NOMO-1 treated with DMSO at 0.1 percent for 48 hours (cell line): ENCODE measurements at regions not wholly inside any gene's neighbourhood (a gene's known extent, or its start where the extent isn't known, plus 50 kb on each side); places are given as distances from the start of the nearest gene placed in this dataset.
"Not testable (repeated sequence)": the region's sequence is repeated elsewhere in the genome, so short reads cannot be mapped to it uniquely, and the experiment has no call there.

Experiments used
- DNase-seq: peaks from one replicate; lab custom pipeline; 2025; ENCODE audit not compliant: unreplicated experiment; lab: John Stamatoyannopoulos, UW

DNA sequence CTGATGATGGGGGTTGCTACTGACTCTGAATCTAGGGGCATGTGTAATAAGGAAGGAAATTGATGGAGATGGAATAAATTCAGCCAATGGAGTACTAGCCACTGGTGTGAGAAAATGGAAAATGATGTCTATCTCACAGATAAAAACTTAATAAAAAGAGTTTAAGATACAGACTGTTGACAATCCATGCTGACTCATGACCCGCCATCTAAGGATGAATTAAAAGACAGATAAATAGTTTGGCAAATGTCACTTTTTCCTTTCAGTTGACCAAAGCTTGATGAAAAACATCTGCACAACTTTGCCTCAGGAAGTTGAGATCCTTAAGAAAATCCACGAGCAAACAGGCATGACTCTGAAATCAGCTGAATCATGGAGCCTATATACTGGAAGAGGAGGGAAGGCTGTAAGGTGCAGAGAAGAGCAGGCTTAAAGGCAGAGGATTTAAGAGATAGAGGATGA, 82.6 kb upstream of the BMP5 start:
- DNase-seq: no peak

DNA sequence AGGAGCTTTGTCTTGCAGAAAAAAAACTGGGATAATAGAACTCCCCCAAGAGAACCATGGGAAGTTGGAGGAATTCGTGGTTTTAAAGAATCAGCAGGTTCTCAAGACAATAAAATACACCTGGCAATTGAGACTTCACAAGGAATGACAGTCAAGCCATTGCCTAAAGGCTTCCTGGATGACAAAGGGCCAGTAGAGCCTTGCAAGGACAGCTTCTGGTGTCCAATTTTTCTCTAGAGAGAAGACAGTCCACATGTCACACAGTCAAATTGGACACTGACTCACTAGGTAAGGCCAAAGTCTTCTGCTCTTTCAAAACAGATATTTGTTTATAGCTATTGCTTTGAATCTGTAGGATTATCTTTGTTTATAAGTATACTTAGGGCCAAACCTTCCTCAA, 80.3 kb upstream of the BMP5 start:
- no peak for DNase-seq

DNA sequence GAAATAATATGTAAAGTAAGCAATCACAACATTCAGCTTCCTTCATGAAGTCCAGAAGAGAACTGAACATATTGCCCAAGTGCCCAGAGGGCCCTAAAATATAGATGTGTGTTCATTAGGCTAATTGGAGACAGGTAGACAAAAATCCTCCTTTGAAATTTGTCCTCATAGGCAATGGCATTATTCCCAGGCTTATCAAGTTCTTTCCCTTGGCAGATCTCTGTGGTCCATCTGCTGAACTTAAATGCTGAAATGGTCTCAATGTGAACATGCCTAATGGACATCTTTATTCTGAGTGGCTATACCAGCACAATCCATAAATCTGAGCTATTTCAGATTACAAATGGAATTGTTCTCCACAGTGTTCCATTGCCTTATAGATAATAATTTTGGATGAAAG, 79.0 kb upstream of the BMP5 start:
- no peak for DNase-seq

DNA sequence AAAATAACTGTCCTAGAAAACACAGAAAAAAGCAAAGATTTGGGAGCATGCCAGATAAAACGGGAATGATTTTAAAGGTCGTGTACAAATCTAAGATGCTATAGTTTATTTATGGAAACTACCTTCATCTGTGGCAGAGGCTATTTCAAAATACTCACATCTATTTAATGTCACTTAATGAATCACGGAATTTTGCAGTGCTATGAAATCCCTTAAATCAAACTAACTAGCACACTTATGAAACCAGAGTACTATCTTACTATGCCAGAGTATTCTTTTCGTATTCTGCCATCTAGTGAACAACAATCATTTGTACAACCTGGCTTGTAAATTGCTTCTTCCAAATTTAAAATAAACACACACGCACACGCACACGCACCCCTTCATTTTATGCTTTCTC, 77.9 kb upstream of the BMP5 start:
- DNase-seq: peak; percentile 36

DNA sequence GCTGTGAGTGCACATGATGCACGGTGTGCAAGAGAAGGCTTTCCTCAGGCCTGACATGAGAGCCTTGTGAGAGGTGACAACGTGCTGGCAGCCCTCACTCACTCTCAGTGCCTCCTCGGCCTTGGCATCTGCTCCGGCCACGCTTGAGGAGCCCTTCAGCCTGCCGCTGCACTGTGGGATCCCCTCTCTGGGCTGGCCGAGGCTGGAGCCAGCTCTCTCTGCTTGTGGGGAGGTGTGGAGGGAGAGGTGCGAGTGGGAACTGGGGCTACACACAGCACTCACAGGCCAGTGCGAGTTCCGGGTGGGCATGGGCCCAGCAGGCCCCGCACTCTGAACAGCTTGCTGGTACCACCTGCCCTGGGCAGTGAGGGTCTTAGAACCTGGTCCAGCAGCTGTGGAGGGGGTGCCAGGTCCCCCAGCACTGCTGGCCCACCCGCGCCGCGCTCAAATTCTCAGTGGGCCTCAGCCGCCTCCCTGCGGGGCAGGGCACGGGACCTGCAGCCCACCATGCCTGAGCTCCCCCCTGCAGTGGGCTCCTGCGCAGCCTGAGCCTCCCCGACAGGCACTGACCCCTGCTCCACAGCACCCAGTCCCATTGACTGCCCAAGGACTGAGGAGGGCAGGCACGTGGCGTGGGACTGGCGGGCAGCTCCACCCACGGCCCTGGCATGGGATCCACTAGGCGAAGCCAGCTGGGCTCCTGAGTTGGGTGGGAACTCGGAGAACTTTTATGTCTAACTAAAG, 74.9 kb upstream of the BMP5 start:
- DNase-seq: no peak

DNA sequence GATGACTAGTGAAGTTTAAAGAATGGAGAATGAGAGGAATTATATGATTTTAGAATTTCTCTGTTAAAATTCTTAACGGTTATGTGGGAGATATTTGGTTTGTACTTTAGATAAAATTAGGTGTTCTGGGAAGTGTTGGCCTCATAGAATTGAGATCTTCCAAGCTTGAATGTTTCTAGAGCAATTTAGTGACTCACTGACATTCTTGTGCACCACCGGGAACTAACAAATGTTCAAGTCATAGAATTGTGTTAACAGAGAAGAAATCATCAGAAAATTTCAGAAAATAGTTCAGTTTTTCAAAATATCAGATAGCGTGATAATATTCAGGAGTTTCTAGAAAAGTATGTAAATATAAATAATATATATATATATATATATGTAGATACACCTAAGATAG, 67.9 kb upstream of the BMP5 start:
- DNase-seq: no peak

DNA sequence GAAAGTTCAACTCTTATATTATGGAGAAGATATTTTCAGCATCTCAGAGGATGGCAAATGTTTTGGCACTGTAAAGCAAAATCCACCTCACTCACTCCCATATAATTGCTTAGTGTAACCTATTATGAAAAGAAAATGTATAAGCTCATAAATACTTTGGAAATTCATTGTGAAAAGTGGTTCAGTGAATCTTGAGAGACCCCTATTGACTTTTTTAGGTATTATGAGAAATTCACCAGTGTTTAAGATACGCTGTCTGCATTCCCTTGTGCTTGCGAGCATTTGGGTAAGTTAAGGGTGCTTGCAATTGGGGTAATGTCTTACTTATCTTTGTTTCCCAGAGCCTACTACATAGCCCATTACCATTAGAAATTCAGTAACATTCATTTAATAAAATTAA, 66.3 kb upstream of the BMP5 start:
- no peak for DNase-seq

DNA sequence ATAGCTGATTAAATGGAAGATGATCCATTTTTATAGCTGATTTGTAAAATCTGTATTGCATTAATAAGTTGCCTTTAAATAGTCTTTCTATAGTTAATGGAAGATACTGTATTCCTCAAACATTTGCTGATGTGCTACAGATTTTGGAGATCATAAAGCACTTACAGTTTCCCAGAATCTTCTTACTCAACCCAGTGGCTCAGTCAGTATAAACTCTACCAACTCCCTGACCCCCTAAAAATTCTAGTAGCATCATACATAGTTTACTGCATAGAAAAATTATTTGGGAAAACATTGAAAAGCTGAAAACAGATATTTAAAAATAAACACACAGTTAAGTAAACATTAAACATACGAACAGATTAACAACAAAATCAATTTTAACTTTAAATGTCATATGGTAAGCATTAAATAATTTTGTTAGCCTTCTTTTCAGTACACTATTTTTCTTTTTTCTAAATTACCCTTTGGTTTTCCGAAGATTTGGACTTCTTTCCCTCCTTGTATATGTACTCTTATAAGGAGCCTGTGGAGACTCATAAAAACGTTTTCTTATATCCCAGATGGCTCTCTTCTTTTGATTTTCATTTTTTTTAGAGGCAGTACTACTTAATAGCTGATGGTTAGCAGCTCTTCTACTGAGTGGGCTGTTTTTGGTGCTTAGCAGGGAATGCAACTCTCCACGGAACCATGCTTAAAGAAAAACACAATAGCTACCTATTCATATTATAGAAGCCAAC, 62.7 kb upstream of the BMP5 start:
- no peak for DNase-seq

DNA sequence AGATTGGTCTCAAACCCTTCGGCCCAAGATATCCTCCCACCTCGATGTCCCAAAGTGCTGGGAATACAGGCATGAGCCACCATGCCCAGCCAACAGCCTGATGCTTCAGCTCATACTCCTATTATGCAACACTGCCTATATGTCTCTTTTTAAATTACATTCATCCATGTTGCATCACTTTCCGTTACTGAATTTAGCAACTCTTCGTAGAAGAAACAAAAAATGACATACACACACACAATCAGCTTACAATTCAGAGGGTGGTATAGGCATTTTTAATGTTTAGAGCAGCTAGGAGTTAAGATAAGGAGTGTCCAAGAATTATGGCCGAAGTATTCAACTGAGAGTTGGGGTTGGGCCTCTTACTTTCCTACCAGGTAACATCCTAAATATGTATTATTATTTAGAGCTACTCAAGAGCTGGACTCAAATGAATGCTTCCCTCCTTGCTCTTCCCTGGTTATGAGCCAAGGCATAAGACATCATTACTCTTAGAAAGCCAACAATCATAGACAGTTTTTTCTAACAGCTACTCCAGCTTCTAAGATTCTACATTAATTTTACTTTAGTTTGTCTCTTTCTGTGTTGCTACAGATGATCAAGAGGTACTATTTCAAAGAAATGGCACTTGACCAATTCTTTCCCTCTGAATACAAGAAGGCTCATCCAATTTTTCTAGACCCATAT, 62.0 kb upstream of the BMP5 start:
- peak; percentile 90 for DNase-seq

DNA sequence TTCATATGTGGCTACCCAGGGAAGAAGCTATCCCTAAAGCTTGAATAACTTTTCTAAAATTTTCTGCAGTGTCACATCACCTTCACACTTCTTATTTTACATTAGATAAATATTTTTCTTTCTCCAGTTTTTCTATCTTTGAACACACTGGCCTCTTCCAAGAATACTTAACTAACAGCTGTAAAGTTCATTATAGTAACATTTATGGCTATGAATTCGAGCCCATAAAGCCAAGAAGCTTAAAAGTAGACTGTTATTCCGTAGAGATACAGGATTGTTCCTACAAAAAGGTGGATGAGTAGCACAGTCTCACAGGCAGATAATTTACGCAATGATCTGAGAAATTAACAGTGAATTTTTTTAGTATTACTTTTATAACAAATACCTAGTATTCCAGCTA, 55.7 kb upstream of the BMP5 start:
- DNase-seq: no peak

DNA sequence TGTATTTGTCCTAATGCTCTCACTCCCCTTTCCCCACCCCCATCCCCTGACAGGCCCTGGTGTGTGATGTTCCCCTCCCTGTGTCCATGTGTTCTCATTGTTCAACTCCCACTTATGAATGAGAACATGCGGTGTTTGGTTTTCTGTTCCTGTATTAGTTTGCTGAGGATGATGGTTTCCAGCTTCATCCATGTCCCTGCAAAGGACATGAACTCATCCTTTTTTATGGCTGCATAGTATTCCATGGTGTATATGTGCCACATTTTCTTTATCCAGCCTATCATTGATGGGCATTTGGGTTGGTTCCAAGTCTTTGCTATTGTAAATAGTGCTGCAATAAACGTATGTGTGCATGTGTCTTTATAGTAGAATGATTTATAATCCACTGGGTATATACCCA, 52.3 kb upstream of the BMP5 start:
- DNase-seq: not testable (repeated sequence)

DNA sequence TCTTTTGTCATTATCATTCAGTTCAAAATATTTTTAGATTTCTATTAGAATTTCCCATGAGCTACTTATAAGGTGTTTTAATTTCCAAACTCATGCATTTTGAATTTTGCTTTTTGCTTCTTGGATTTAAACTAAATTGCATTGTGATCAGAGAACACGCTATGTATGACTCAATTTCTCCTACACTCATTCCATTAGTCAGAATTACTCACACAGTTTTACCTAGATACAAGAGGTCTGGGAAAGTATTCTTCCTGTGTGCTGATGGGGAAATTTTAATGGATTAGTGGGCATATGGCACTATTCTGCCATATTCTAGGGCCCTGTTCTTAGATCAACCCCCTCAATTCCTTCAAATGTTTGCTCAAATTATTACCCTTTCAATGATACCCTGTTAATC, 49.9 kb upstream of the BMP5 start:
- no peak for DNase-seq
